ENCODE measurements at regions not wholly inside any gene's neighbourhood (a gene's known extent, or its start where the extent isn't known, plus 50 kb on each side); places are given as distances from the start of the nearest gene placed in this dataset.

- Mint-ChIP-seq H3K27ac (ENCODE audit: unreplicated experiment) (no peak overlapping the region), H3K4me1 (peaks cover 6% of the 10 kb centered on the region), H3K36me3 (ENCODE audit: low read depth) (no peaks in the 10 kb centered on the region), H3K27me3 (ENCODE audit: low read depth) (peaks cover 5% of the 10 kb centered on the region), H3K4me3 (no peak overlapping the region), H3K9me3 (no peaks in the 10 kb centered on the region)
- TF ChIP-seq CTCF (conservative IDR thresholded peaks at IDR 0.05): no peak
- no peak for DNase-seq (ENCODE audit: low read depth, low spot score)
Observed at GRCh38 chr6:167505199-167505598, 180.3 kb downstream of the TTLL2 start.

DNA sequence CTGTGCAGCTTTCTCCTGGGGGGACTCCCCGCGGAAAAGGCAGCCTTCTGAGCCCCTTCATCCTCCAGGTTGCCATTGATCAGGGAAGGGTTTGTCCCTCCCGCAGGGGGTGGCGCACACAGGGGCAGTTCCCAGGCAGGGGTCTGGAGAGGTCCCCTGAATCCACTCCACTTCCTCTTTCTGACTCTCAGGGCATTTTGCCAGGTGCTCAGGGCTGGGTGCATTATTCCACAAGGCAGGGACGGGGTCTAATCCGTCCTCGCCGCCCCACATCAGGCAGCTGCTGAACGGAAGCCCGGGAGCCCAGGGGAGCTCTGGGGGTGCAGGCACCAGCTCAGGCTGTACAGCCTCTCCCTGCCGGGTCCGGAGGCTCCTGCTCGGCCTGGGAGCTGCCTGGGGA, 180.9 kb downstream of the TTLL2 start:
- Mint-ChIP-seq H3K9me3 (no peaks in the 10 kb centered on the region), H3K4me3 (no peak overlapping the region), H3K27ac (ENCODE audit: unreplicated experiment) (no peak overlapping the region), H3K27me3 (ENCODE audit: low read depth) (peaks cover 5% of the 10 kb centered on the region), H3K4me1 (peaks cover 9% of the 10 kb centered on the region), H3K36me3 (ENCODE audit: low read depth) (no peaks in the 10 kb centered on the region)
- DNase-seq (ENCODE audit: low read depth, low spot score): no peak
- no peak for TF ChIP-seq CTCF (conservative IDR thresholded peaks at IDR 0.05)

DNA sequence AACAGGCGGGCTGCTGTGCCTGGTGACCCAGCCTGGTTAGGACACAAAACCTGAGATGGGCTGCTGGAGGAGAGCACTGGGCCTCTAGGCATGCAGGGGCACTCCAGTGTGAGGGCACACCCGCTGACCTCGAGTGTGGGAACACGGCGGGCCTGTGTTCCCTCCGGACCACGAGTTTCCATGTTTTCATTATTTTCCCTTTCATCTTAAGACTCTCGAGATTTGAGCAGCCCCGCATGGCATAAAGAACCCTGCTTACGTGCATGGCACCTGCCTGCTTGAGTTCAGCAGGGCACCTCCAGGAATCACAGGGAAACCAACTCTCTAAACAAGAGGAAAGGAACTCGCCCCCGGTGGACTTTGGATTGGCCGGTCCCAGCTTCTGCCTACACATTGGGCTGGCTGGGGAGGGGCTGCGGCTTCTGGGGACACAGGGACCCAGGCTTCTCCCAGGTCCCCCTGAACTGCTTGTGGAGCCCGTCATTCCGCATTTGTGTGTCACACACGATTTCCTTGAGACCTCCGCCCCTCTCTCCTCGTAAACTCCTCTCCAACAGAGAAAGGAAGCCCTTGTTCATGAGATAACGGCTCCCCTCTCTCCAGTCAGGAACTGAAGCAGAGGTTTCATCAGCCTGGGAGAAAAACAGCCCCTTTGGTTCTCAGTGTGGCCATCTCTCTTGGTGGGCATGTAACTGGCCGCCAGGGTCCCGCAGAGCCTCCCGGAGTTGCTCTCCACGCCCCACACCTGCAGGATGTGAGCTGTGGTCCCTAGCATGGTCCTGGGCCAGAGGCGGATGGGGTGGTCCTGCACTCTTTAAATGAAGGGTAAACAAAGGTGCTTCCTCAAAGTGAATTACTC, 181.8 kb downstream of the TTLL2 start:
- Mint-ChIP-seq H3K9me3 (no peaks in the 10 kb centered on the region), H3K27me3 (ENCODE audit: low read depth) (peaks cover 5% of the 10 kb centered on the region), H3K4me1 (peaks cover 12% of the 10 kb centered on the region), H3K4me3 (no peak overlapping the region), H3K27ac (ENCODE audit: unreplicated experiment) (no peak overlapping the region), H3K36me3 (ENCODE audit: low read depth) (no peaks in the 10 kb centered on the region)
- TF ChIP-seq CTCF (conservative IDR thresholded peaks at IDR 0.05): no peak
- DNase-seq (ENCODE audit: low read depth, low spot score): no peak

- no peak for DNase-seq (ENCODE audit: low read depth, low spot score)
- no peak overlapping the region for H3K4me3 Mint-ChIP-seq
- H3K9me3 Mint-ChIP-seq: no peaks in the 10 kb centered on the region
- H3K27ac Mint-ChIP-seq (ENCODE audit: unreplicated experiment): no peak overlapping the region
- TF ChIP-seq CTCF (conservative IDR thresholded peaks at IDR 0.05): no peak
- H3K4me1 Mint-ChIP-seq: peaks cover 16% of the 10 kb centered on the region
- no peaks in the 10 kb centered on the region for H3K36me3 Mint-ChIP-seq (ENCODE audit: low read depth)
- H3K27me3 Mint-ChIP-seq (ENCODE audit: low read depth): peaks cover 5% of the 10 kb centered on the region
Observed at GRCh38 chr6:167507376-167507945, 182.6 kb downstream of the TTLL2 start.

DNA sequence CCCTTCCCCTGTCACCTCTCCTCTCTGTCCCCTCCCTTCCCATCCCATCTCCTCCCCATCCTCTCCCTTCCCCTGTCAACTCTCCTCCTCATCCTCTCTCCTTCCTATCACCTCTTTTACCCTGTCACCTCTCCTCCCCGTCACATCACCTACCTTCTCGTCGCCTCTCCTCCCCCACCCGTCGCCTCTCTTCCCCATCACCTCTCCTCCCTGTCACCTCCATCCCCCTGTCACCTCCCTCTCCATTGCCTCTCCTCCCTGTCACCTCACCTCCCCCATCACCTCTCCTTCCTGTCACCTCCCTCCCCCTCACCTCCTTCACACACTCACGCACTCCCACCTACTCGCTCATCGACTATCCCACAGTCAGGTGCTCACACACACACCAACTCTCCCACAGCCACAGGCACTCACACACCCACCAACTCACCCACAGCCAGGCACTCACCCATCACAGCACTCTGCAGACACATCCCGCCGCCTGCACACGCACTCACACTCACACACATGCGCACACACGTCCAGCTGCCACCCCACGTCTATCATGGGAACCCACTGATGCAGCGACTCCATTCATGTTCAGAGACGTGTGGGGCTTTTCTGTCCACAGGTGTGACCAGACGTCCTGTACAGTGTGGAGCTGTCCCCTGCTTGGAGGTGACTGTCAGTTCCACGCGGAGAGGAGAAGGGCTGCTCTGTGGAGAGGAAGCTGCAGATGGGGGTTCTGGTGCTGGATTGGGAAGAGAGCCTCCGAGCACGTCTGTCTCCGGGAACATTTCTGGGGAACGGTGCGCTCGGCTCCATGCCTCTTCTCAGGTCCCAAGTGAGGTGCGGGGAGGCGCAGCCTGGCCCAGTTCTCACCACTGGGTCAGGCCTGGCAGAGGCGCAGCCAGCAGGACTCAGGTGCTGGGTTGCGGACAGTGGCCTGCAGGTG, 184.3 kb downstream of the TTLL2 start:
- Mint-ChIP-seq H3K36me3 (ENCODE audit: low read depth) (no peaks in the 10 kb centered on the region), H3K27ac (ENCODE audit: unreplicated experiment) (peak overlapping the region; percentile 96), H3K4me3 (no peak overlapping the region), H3K9me3 (no peaks in the 10 kb centered on the region), H3K4me1 (peaks cover 25% of the 10 kb centered on the region), H3K27me3 (ENCODE audit: low read depth) (peaks cover 2% of the 10 kb centered on the region)
- no peak for TF ChIP-seq CTCF (conservative IDR thresholded peaks at IDR 0.05)
- DNase-seq (ENCODE audit: low read depth, low spot score): no peak

Measured in neural crest cell (in vitro differentiated cells).